Choroid plexus epithelial cell (primary cell): ENCODE measurements at regions not wholly inside any gene's neighbourhood (a gene's known extent, or its start where the extent isn't known, plus 50 kb on each side); places are given as distances from the start of the nearest gene placed in this dataset.
A peak's percentile ranks its signal among the peaks of the same experiment; 100 is the strongest.

Experiments
- DNase-seq: peaks from one replicate; pipeline ENCODE4 v3.0.0-alpha.2; 2010; ENCODE audit warnings: low read depth
- H3K4me3 ChIP-seq: 2 replicates; pipeline ENCODE4 v1.5.1; 2011; ENCODE audit warnings: low read depth, mild to moderate bottlenecking, control low read depth, low read length, moderate library complexity
- TF ChIP-seq, protein P1 (sequence below): conservative IDR thresholded peaks from 2 replicates; pipeline ENCODE4 v1.5.1; 2011; ENCODE audit warnings: low read depth, mild to moderate bottlenecking, control low read depth, inconsistent platforms, low read length, moderate library complexity

DNA sequence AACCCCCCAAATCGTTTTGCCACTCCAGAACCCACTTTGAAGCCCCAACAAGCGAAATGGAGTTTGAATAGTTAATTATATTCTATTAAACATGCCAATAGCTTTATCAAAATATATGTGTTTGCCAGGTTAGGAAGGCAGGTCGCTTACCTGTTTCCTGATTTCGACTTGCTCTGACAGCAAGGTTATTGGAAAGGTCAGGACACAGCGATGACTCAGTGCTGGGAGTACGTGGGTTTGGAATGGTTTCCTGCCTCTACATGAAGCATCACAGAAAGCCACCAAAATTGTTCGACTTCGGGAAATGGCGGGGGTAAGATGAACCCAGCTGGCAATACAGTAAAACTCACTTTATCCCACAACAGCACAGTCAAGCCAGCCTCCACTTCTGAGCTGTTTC lies 135.6 kb upstream of the ABI3BP start:
- no peak for DNase-seq
- no peak overlapping the region for H3K4me3 ChIP-seq
- TF ChIP-seq, protein P1, sequence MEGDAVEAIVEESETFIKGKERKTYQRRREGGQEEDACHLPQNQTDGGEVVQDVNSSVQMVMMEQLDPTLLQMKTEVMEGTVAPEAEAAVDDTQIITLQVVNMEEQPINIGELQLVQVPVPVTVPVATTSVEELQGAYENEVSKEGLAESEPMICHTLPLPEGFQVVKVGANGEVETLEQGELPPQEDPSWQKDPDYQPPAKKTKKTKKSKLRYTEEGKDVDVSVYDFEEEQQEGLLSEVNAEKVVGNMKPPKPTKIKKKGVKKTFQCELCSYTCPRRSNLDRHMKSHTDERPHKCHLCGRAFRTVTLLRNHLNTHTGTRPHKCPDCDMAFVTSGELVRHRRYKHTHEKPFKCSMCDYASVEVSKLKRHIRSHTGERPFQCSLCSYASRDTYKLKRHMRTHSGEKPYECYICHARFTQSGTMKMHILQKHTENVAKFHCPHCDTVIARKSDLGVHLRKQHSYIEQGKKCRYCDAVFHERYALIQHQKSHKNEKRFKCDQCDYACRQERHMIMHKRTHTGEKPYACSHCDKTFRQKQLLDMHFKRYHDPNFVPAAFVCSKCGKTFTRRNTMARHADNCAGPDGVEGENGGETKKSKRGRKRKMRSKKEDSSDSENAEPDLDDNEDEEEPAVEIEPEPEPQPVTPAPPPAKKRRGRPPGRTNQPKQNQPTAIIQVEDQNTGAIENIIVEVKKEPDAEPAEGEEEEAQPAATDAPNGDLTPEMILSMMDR, result no peak

DNA sequence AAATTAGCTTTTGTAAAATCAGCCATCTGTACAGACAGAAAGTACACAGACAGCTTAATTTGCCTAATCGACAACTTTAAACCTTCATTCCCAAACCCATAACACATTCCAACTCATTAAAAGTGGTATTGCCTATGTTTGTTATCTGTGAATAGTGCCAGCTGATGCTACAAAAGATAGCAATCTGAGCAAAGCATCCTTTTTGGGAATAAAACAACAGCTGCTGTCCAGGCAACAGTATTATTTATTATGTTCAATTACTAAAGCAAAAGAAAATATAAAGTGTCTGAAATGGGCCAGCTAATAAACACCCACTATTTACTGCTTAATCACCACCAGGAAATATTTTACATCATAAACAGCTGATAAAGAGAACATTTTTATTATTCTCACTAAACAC lies 134.8 kb upstream of the ABI3BP start:
- TF ChIP-seq, protein P1, result no peak
- no peak for DNase-seq
- H3K4me3 ChIP-seq, result no peak overlapping the region

DNA sequence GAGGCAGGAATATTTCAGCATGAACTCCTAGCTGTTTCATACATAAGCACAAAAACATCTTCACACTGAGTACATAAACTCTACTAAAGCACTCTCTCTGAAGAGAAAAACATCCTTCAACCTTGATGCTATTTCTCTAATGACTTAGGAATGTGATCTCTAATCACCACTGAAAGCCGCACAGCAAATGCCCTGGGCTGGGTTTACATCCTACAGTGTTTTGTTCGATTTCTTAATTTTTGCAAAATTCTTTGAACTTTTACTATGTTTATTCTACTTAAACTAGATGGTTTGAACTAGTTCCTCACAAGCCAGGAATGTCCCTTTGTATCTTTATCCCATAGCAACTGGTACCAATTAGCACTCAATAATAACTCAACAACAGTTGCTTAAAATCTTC lies 130.9 kb upstream of the ABI3BP start:
- DNase-seq, result peak; percentile 65

DNA sequence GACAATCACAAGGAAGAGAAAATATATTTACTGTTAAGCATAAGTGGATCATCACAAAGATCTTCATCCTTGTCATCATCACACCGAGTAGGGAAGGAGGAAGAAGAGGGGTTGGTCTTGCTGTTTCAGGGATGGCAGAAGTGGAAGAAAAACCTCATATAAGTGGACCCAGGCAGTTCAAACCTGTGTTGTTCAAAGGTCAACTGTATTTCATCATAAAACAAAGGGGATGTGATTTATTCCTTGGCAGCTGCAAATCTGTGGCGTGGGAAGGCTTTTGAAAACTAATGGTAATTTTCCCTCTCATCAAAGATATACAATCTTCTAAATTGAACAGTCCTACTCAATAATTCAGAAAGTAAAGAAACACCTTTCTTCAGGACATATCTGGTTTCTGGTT lies 129.9 kb upstream of the ABI3BP start:
- TF ChIP-seq, protein P1, result no peak
- no peak overlapping the region for H3K4me3 ChIP-seq
- no peak for DNase-seq

More for the DNA sequence above, 130.9 kb upstream of the ABI3BP start:
- TF ChIP-seq, protein P1, result no peak
- no peak overlapping the region for H3K4me3 ChIP-seq

DNA sequence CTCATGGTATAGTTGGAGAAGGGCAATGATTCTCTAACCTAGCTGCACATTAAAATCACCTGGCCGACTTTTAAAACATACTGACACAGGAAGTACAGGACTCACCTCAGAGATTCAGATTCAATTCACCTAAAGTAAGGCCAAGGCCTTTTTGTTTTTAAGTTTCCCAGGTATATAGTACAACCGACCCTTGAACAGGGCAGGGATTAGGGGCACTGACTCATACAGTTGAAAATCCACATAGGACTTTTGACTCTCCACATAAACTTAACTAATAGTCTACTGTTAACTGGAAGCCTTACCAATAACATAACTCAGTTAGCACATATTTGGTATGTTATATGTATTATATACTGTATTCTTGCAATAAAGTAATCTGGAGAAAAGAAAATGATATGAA lies 129.5 kb upstream of the ABI3BP start:
- TF ChIP-seq, protein P1, result no peak
- no peak overlapping the region for H3K4me3 ChIP-seq
- DNase-seq, result no peak

DNA sequence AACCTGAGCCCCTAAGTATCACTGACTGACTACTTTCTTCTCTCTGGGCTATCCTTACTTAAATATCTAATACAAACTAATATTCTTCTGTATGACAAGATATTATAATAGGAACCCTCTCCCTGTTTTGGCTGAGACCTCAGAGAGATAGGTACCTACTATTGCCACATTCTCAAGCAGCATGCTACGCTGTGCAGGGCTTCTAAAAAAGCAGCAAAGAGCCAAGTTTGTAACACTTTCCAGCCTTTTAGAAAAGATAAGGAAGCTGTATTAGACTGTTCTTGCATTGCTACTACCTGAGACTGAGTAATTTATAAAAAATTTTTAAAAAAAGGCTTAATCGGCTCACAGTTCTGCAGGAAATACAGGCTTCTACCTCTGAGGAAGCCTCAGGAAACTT lies 126.8 kb upstream of the ABI3BP start:
- DNase-seq, result peak; percentile 28
- H3K4me3 ChIP-seq, result no peak overlapping the region
- TF ChIP-seq, protein P1, result no peak

DNA sequence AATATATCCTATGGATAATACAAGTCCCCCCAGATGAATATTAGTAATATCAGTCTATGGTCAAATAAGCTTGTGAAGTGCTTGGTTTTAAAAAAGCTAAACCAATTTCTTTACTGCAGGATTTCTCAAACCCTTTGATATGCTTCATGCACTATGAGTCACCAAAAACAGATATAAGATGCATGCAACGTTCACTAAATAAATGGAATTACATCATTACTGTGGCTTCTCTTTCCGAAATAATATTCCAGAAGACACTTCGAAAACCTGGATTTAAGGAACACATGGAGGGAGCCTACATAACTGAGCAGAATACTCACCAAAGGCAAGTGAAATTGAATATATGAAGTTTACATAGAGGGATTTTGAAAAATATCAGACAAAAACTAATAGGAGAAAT lies 126.3 kb upstream of the ABI3BP start:
- TF ChIP-seq, protein P1, result no peak
- no peak overlapping the region for H3K4me3 ChIP-seq
- peak; percentile 75 for DNase-seq
